ENCODE measurements at regions not wholly inside any gene's neighbourhood (a gene's known extent, or its start where the extent isn't known, plus 50 kb on each side); places are given as distances from the start of the nearest gene placed in this dataset.

DNA sequence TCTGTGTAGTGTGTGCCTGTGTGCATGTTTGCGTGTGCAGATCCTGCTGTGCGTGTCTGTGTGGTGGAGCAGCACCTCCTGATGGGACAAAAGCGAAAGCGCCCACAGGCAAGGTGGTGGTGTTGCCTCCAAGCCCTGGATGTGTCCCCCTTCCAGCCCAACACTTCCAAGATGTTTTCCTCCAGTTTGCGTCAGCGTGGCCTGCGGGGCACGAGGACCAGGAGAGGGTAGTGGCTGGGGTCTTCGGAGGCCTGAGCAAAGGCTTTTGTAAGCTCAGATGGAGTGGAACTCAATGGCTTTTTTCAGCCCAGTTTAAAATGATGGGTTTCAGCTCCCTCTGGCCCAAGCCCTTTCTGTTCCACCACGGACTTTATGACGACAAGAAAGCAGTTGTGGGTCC, 209.5 kb downstream of the IRX2 start:
- no peak overlapping the region for H3K4me3 ChIP-seq
- ATAC-seq (ENCODE audit: low FRiP score in 2 of 2): no peak

DNA sequence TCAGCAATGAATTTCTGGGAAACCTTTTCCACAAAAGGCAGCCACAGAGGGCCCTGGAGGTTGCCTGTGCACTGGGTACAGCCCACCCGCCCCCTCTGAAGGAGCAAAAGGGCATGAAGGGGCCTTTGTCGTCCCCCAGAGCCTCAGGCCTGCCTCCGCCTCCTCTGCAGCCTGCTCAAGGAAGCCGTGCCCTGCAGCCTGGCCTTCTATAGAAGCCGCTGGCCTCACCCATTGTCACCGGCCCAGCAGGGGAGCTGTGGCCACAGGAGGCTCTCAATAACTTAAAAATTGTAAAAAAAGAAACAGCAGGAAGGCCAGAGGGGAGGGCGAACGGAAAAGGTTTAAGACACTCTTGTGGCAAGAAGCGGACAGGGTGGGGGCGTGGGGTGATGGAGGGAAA, 213.3 kb downstream of the IRX2 start:
- WGBS, 2 donors: 45 to 62% methylated on average over 10 of the region's 10 CpGs
- TF ChIP-seq POLR2AphosphoS5 (IDR thresholded peaks at IDR 0.05) (no peak), POLR2A (IDR thresholded peaks at IDR 0.05) (no peak), EP300 (IDR thresholded peaks at IDR 0.05) (no peak)
- TF ChIP-seq, protein P1, sequence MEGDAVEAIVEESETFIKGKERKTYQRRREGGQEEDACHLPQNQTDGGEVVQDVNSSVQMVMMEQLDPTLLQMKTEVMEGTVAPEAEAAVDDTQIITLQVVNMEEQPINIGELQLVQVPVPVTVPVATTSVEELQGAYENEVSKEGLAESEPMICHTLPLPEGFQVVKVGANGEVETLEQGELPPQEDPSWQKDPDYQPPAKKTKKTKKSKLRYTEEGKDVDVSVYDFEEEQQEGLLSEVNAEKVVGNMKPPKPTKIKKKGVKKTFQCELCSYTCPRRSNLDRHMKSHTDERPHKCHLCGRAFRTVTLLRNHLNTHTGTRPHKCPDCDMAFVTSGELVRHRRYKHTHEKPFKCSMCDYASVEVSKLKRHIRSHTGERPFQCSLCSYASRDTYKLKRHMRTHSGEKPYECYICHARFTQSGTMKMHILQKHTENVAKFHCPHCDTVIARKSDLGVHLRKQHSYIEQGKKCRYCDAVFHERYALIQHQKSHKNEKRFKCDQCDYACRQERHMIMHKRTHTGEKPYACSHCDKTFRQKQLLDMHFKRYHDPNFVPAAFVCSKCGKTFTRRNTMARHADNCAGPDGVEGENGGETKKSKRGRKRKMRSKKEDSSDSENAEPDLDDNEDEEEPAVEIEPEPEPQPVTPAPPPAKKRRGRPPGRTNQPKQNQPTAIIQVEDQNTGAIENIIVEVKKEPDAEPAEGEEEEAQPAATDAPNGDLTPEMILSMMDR (IDR thresholded peaks at IDR 0.05): no peak
- Histone ChIP-seq H3K36me3 (no peaks in the 10 kb centered on the region), H3K4me1 (no peaks in the 10 kb centered on the region), H3K27ac (no peak overlapping the region), H3K9me3 (peaks cover 0 to 10% (median 5%) of the 10 kb centered on the region in 4 donors), H3K27me3 (no peaks in the 10 kb centered on the region), H3K4me3 (no peak overlapping the region)
- DNase-seq: no peak
- no peak for ATAC-seq (ENCODE audit: low FRiP score in 2 of 2)

More for the DNA sequence above, 209.5 kb downstream of the IRX2 start:
- Histone ChIP-seq H3K9me3 (no peaks in the 10 kb centered on the region), H3K27me3 (no peaks in the 10 kb centered on the region), H3K27ac (no peak overlapping the region), H3K4me1 (no peaks in the 10 kb centered on the region), H3K36me3 (no peaks in the 10 kb centered on the region)
- DNase-seq: no peak
- TF ChIP-seq, protein P1 (IDR thresholded peaks at IDR 0.05): no peak
- TF ChIP-seq POLR2A (IDR thresholded peaks at IDR 0.05): no peak
- TF ChIP-seq EP300 (IDR thresholded peaks at IDR 0.05): no peak
- no peak for TF ChIP-seq POLR2AphosphoS5 (IDR thresholded peaks at IDR 0.05)
- WGBS, 2 donors: 80 to 93% methylated on average over 11 of the region's 11 CpGs

DNA sequence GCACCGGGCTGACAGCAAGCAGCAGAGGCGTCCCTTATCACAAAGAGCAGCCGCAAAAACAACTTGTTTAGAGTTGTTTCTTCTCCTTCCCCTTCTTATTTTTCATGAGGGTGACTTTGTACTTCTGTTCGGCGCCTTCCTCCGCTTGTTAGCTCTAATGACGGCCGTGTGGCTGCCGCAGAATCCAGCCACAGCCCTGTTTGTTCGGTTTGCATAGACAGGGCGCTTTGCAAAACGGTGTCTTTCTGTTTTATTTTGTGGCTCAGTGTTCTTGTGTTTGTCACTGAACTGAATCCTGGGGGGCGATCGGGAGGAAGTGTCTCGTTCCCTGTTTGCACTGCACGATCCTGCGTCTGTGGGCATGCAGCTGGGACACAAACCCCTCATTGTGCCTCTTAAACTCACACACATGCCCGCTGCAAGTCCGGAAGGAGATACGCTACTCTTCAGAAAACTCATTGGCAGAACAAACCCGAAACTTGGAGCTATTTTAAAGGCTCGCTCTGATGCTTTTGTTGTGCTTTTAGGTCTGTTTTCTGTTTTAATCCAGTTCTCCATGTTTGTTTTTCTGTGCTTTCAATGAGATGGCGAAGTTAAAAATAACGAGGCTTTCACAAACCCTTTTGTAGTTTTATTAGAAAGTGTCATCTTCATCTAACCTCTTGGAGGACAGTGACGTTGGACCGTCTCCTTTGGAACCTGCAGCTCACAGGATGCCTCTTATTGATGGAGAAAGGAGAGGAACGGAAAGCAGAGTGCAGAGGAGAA, 213.9 kb downstream of the IRX2 start:
- TF ChIP-seq, protein P1 (IDR thresholded peaks at IDR 0.05): no peak
- TF ChIP-seq POLR2AphosphoS5 (IDR thresholded peaks at IDR 0.05) (no peak), POLR2A (IDR thresholded peaks at IDR 0.05) (no peak), EP300 (IDR thresholded peaks at IDR 0.05) (no peak)
- H3K27me3 ChIP-seq: no peaks in the 10 kb centered on the region
- WGBS, 2 donors: 64 to 65% methylated on average over 27 of the region's 27 CpGs
- H3K36me3 ChIP-seq: no peaks in the 10 kb centered on the region
- no peaks in the 10 kb centered on the region for H3K4me1 ChIP-seq
- DNase-seq: no peak
- ATAC-seq (ENCODE audit: low FRiP score in 2 of 2): no peak
- H3K9me3 ChIP-seq: peaks cover 0 to 10% (median 5%) of the 10 kb centered on the region in 4 donors
- H3K27ac ChIP-seq: no peak overlapping the region
- H3K4me3 ChIP-seq: no peak overlapping the region

DNA sequence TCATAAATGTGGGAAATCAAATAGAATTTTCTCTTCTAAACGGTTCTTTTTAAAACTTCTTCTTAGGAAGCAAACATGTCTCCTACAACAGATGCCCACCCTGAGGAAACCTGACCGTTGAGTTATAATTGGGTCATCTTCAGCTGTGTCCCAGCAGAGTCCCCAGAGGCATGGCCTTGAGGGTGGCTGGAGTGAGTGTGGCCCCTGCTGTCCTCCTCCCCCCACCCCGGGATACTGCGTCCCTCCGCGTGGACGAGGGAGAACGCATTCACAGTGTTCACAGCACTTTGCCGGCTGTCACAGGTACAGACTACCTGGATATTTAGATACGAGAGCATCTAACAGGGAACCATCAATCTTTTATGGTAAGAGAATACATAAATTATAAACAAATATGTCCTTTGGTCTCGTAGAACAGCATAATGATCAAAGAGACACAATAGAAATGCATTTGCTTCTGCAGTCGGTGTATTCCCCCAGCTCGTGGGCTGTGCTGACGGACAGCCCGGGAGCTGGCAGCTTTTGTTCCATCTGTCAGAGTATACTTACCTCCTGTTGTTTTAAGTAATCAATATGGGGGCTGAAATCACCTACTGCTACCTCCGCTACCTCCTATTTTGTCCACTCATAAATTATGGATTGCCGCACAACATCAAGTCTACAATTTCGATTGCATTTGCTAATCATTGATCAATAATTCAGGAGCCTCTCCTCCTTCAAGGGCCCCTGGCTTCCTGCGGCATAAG, 214.7 kb downstream of the IRX2 start:
- TF ChIP-seq EP300 (IDR thresholded peaks at IDR 0.05): no peak
- Histone ChIP-seq H3K4me3 (no peak overlapping the region), H3K36me3 (no peaks in the 10 kb centered on the region), H3K4me1 (no peaks in the 10 kb centered on the region), H3K27me3 (no peaks in the 10 kb centered on the region), H3K9me3 (peaks cover 0 to 10% (median 5%) of the 10 kb centered on the region in 4 donors), H3K27ac (no peak overlapping the region)
- DNase-seq (no peak), ATAC-seq (ENCODE audit: low FRiP score in 2 of 2) (no peak)
- 82 to 84% methylated on average over 19 of the region's 19 CpGs for WGBS, 2 donors

DNA sequence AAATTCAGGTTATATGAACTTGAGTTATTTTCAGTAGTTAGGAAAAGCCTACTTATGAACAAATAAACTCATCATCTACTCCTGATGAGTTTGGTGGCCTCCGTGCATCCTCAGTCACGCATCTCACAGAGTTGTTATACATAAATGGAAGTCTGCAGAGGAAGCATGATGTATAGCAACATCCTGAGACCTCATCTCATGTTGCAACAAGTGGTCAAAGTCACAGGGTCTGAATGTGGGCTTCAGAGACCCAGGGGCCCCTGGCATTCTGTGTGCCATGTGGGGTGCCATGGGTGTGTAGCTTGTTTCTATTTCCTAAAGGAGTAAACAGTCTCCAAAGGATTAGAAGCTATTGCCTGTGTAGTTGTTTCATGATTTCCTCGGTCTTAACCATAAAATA, 216.5 kb downstream of the IRX2 start:
- ATAC-seq (ENCODE audit: low FRiP score in 2 of 2) (no peak), DNase-seq (no peak)
- Histone ChIP-seq H3K36me3 (no peaks in the 10 kb centered on the region), H3K9me3 (peaks cover 0 to 10% (median 5%) of the 10 kb centered on the region in 4 donors), H3K4me3 (no peak overlapping the region), H3K4me1 (no peaks in the 10 kb centered on the region), H3K27ac (no peak overlapping the region), H3K27me3 (no peaks in the 10 kb centered on the region)
- TF ChIP-seq, protein P1 (IDR thresholded peaks at IDR 0.05): no peak
- TF ChIP-seq EP300 (IDR thresholded peaks at IDR 0.05): no peak
- no peak for TF ChIP-seq POLR2A (IDR thresholded peaks at IDR 0.05)
- TF ChIP-seq POLR2AphosphoS5 (IDR thresholded peaks at IDR 0.05): no peak
- 75 to 88% methylated on average over 3 of the region's 3 CpGs for WGBS, 2 donors
